ENCODE measurements at regions not wholly inside any gene's neighbourhood (a gene's known extent, or its start where the extent isn't known, plus 50 kb on each side); places are given as distances from the start of the nearest gene placed in this dataset.

DNA sequence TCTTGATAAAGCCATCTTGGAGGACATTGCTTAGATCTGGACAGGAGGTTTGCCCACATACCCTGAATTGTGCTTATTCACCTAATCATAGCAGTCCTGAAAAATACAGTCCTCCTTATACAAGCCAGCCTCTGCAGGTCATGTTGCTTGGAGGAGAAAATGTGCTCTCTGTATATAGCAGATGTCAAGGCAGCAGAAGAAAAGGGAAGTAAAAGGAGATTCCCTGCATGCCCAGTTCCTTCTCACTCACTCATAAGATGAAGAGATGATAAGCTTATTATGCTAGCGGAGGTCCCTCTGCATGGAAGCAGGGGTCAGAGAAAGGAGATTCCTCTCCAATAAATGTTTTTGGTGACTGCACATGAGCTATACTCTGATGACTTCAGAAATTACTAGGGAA is 458.8 kb upstream of the ZMIZ1 start:
- DNase-seq: no peak

DNA sequence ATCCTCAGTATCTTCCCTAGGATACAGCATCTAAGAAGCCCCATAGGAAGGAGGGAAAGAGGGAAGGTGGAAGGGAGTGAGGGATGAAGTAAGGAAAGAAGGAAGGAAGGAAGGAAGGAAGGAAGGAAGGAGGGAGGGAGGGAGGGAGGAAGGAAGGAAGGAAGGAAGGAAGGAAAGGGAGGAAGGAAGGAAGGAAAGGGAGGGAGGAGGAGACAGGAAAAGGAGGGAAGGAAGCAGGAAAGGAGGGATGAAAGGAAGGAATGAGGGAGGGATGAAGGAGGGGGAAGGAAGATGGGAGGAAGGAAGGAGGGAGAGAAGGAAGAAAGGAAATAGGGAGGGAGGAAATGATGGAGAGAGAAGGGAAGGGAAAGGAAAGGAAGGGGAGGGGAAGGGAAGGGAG is 455.6 kb upstream of the ZMIZ1 start:
- no peak for DNase-seq

DNA sequence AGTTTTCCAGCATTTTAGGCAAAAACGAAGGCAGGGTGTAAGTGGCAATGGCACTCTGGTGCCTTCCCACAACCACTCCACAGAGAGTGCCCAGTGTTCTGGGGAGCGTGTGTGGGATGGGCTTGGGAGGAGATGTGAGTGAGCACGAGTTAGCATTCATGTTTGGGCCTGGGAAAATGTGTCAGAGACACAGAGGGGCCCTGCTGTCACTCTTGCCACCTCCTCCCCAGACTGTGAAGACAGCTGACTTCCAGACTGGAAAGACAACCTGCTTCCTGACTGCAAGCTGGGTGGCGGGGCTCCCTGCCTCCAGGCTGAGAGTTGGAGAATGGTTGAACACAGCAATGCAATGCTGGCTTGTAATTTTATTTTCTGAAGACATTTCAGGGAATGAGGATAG is 454.5 kb upstream of the ZMIZ1 start:
- no peak for DNase-seq

DNA sequence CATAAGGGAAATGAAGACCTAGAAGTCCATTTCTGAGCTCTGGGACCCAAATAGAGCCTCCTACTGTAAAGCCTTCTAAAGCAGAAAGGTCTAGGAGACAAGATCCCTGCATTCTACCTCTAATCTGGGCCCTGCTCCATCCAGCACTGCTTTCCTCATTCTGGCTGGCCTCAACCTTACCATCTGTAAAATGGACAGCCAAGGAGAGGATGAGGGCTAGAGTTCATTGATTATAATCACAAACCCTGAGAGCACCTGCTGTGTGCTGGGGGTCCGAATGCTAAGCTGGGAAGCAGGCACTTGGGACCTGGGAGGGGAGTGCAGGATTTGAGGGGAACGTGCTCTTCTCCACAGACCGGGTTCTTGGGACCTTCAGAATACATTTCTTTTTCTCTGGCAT is 454.0 kb upstream of the ZMIZ1 start:
- DNase-seq: no peak

DNA sequence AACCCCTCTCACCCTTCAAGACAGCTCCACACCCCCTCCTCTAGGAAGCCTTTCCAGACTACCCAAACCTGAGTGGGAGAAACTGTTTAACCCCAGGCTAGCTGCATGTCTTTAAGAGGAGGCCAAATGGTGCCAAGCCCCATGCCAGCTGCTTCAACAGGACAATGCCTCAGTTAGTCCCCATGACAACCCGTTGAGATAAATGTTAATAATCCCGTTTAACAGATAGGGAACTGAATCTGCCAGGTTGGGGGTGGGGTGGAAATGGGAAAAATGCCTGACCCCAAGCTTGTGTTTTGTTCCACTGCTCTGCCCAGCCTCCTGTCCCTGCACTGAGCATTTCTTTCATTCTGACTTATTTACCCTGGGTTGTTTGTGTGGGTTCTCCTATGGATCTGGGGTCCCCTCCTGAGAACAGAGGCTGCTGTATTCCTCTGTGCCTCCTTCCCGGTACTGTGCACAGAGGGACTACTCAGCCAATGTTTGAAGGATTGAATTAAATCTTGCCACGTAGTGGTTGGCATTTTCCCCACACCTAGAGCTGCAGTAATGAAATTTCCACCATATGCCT is 452.6 kb upstream of the ZMIZ1 start:
- no peak for DNase-seq

DNA sequence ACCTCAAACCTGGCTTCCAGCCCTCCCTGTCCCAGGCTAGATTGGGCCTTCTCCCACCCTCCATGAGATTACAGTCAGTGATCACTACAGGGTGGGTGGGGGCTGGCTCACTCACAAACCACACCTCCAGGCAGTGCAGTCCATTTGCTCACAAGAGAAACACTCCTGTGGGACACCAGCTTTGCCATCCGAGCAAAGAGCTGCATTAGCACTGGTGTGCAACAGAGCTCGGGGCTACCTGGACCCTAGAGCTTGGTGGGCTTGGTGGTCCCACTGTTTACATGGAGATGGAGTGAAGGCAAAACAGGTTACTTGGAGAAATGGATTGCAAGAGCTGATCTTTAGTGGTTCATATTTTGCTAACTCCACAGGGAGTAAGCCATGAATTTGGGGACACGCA is 451.7 kb upstream of the ZMIZ1 start:
- no peak for DNase-seq

DNA sequence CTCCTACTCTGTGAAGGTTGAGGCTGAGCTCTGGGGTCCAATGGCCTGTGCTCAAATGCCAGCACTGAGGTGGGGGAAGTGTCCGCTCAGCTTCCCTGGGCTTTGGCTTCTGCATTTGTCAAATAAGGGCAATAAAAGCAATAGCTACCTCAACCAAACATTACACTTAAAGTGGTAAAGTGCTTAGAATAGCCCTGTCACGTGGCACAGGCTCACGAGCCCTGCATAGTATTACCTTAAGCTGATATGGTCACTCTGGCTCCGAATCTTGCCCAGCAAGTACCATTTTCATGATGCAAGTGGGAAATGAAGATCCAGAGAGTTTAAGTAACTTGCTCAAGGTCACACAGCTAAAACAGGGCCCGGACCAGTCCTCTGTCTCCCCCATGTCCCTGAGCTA is 451.1 kb upstream of the ZMIZ1 start:
- no peak for DNase-seq

DNA sequence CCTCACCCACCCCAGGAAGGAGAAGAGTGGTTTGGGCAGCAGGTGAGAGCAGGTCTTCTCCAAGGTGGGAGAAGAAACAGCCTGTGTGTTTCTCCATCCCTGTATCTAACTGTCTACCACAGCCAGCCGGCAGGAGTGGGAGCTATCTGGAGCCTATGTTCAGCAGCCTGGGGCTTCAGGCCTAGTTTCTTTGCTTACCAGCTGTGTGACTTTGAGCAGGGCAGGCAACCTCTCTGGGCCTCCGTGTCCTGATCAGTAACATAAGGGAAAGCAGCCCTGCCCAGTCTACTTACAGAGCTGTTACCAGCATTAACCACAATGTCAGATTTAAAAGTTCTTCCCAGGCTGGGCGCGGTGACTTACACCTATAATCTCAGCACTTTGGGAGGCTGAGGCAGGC is 450.7 kb upstream of the ZMIZ1 start:
- DNase-seq: no peak

DNA sequence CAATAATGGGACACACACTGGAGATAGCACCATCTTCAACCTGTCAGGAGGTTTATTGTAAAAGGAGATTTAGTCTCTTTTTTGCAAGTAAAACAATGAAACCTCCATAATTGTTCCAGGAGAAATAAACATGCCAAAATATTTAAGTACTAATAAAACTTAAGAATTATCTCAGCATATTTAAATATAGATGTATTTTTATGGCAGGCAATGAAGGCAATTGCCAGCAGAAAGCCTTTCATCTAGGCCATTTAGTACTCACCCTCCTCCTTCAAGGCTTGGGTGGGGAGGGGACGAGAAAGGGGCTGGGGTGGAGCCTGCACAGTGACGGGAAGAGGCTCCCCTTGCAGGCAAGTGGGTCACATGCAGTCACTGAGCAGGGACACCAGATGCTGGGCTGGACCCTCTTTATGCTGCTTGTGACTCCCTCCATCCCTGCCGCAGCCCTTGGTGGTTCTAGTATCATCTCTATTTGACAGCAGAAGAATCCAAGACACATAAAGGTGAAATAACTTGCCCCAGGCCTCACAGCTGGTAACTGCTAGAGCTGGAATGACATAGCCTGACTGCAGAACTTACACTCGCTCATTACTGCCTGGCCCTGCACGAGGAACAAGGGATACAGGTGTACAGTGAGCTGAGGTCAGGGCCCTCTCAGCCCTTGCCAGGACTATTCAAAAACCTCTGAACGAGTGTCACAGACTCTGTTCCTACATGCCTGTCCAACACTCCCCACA is 449.5 kb upstream of the ZMIZ1 start:
- DNase-seq: no peak

DNA sequence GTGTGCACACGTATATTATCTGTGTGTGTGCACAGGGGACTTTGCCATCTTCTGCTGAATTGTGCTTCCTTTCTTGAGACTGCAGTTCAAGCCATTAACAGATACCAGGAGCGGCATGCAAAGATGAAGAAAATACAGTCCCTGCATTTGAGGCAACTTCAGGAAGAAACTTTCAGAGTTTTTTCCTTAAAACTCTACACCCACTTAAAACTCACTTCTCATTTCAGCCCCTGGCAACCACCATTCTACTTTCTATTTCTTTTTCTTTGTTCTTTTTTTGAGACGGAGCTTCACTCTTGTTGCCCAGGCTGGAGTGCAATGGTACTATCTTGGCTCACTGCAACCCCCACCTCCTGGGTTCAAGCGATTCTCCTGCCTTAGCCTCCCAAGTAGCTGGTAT is 448.9 kb upstream of the ZMIZ1 start:
- DNase-seq: no peak

DNA sequence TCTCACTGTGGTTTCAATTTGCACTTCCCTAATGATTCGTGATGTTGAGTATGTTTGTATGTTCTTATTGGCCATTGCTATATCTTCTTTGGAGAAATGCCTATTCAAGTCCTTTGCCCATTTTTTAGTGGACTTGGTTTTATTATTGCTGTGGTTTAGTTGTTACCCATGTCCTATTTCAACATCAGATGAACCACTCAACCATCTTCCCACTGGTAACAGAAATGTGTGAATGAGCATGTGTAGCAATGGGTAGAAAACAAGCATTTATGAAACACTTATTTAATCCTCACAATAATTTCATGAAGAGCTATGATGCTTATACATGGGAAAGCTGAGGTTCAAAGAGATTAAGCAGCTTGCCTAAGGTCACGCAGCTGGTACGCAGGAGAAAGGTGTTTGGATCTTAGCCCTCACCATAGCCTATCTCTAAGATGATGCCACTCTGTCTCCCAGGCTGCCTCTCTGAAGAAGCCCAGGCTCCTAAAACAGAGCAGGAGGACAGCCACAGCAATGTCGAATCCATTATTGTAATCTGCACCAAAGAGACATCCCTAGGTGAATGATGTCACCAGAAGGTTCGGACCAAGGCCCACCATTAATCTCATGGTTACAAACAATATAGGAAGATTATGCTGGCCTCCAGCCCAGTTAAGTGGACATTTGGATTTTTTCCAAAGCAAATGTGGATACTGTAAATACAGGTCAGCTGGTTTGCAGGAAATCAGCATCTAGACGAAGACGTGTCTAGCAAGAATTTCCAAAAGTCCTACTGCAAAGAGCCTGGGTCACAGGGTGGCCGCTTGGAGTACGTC is 447.6 kb upstream of the ZMIZ1 start:
- no peak for DNase-seq

DNA sequence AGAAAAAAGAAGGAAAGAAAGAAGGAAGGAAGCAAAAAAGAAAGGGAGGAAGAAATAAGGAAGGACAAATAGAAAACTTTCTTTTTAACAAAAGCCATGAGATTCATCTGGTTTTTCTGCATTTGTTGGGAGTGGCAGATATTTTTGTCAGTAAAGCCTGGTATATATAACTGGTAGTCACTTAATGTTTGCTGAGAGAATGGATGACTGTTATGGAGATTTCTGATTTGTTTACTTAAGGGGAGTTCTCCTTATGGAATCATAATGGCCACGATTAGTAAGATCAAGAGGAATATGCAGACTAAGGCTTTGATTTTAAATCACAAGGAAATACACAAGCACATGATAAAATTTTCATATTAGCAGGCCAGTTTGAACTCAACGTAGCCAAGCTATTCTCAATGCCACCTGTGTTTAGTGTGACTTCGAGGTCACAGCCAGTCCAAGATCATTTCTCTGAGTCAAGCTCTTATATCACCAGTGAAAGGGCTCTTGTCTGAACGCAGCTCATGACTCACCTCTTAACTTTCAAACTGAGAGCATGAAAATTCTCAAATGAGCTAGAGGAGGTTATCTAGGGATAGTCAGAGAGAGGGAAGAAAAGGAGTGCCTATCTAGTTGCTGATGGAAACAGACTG is 445.1 kb upstream of the ZMIZ1 start:
- no peak for DNase-seq

DNA sequence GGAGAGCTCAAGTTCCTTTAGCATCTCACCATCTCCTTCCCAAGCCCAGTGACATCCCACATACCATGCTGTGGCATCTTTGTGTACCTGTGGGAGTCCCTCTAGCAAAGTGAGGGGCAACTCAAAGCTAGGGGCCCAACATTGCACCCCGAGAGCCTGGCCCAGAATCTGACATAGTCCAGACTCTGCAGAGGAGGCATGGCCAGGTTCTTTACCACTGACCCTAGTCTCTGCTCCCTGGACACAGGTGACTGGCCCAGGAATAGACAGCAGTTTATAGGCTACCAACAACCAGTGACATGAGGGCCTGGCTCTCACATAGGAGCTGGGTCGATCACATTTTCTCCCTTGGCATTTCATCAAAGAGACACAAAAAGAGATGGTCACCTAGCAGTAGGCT is 444.0 kb upstream of the ZMIZ1 start:
- no peak for DNase-seq

DNA sequence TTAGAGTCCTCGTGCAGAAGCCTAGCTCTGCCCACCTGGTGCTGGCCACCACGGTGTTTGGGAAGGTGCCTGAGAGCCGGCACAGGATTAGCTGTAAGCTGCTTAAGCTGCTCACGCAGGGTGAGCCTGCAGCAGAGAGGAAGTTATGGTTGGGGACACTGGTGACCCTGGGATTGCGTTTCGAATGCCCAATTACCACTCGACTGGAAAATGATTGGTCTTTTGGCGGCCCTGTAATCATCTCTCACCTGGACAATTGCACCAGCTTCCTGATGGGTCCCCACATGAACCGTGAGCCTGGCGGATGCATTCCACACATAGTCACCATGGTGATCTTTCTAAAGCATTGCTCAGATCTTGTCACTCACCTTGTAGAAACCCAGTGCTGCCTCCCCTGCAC is 442.3 kb upstream of the ZMIZ1 start:
- no peak for DNase-seq

DNA sequence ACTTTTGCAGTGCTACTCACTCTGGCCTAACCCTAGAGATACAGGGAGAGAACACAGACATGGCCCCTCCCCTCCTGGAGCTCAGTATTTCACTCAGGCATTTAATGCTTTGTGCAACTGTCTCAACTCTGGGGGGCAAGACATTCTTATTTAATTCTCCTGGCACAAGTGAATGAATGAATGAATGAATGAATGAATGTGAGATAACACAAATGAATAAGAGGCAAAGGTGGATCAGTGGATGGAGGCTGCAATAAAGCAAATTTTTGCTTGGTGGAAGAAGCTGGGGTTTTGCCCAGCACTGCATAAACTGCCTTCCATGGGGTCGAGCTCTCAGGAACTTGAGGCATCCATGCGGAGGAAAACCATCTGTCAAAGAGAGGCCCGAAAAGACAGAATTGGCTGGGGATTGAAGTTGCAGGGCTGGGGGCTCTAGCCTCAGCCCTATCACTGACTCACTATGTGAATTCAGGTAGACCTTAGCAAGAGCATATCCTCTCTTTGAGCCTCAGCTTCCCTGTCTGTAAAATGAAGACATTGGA is 441.4 kb upstream of the ZMIZ1 start:
- DNase-seq: no peak

DNA sequence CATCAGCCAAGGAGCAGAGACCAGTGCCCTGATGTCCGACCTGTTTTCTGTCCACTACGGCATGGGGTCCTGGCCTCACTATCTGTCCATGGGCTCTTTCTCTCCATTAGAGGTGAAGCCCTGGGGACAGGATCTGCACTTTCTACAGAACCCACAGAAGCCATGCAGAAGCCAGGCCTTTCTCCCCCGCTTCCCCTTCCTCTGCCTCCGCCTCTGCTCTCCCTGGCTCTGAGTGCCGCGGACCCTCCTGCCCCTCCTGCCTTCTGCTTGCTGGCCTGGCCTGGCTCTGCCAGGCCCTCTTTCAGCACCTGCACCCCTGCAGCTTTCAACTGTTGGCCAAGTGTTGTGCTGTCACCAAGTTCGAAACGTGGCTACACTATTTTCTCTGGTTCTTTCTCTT is 439.8 kb upstream of the ZMIZ1 start:
- DNase-seq: no peak

DNA sequence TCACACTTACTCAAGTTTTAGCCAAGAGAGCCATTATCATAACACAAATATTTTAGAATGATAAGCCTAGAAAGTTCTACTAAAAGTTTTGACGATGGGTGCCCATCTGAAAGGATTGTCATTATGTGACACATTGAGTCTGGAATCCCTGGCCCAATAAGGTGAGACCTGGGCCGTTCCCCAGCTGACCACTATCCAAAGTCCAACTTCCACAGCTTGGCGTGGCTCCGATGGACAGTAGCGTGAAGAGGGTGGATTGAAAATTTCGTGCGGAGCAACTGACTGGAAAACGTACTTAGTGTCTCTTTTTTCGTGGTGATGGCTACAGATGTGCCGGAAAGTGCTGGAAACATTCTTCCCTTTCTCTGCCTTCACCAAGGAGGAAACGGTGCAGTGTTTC is 439.0 kb upstream of the ZMIZ1 start:
- DNase-seq: no peak

DNA sequence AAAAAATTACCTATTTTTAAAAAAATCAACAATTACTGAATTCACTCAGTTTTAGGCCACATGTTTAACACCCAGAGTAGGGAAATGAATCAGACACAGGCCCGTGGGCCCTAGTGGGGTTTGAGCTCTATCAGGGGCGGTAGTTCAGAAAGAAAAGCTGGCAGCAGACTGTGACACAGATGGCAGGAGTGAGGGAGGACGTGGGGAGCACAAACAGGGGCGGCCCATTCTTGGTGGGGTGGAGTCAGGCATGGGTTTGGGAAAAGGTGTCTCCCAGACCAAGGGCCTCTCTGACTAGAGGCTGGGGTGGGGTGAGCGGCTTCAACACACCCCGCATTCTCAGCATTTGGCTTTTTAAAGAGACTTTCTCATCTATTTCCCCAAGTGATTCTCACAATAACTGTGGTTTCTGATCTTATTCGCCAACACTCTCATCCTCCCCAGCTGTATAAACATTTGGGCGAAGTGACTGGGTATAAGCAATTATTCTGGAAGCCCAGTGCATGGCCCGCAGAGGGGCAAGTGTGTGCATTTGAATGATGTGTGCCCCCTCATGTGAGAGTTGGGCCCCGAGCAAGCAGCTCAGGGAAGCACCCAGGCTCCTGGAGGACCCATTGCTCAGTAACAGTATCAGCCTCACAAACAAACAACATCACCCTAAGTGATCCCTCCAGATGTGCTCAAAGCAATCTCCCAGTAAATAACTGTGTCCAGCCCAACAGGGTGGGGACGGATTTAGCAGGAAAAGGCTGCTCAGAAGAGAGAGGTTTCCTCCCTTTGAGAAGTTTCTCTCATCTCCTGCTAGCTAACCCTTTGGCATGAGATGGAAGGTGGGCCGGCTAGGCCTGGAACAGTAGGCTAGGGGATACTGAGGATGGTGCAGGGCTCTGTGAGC is 437.6 kb upstream of the ZMIZ1 start:
- DNase-seq: no peak

DNA sequence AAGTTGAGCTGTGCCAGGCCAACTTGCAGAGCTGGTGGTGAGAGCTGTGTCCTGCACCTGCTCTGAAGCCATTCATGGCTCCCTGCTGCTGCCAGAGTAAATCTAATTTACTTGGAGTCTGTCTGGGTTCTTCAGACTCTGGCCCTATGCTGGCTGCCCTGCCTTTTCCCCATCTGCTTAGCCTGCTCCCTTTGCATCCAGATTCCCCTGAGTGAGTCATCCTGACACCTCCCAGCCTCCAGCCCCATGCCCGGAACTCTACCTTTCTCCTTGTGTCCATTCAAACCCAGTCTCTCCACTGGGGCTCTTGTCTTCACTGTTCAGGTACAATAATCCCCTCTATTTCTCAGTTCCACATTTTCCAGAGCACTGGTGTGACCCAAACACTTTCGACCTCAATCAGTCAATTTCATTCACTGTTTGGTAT is 434.4 kb upstream of the ZMIZ1 start:
- no peak for DNase-seq

DNA sequence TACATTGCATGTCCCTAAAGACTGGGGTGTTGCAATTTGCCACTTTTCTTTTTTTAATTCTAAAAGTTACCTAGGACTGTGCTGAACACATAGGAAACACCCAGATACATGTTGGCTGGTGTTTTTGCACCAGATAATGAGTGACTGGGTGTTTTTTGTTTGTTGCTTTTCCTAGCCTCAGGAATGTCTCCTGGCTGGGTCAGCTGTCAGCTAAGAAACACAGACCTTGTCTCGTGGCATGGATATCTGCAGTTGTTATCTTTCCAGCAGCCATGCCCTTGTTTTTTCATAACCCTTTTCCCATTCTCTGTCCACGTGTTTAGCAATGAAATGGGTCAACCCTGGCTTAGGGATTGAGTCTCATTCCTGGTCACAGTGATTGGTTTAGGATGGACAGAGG is 433.9 kb upstream of the ZMIZ1 start:
- no peak for DNase-seq

DNA sequence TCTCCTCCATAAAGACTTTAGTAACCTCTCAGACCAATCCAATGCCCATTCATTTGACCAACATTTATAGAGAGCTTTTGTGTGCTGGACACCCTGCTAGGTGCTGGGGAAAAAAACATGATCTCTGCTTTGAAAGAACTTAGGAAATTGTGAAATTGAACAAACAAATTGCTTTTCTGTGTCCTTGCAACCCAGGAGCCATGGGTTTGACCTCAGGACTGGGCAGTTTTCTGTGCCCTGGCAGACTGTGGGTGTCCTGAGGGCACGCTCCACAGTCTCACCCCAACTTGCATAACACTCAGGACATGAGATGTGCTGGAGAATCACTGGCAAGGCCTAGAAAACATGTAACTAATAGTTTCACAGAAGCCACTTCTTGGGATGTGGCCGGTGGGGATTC is 429.1 kb upstream of the ZMIZ1 start:
- DNase-seq: no peak

All from SIG-M5 (cell line).